Gastroesophageal sphincter (tissue), 4 donors: ENCODE measurements at regions not wholly inside any gene's neighbourhood (a gene's known extent, or its start where the extent isn't known, plus 50 kb on each side); places are given as distances from the start of the nearest gene placed in this dataset.

Experiments
- ATAC-seq: fragments of 150-250 bp; one replicate; pipeline ENCODE4 v1.9.1; 2016; ENCODE audit warnings: mild to moderate bottlenecking, moderate library complexity
- H3K27ac ChIP-seq, 4 donors: fragments of 200-600 bp; sonication (generic) in 3 of 4; 1 replicate in 3 of 4; 2 replicates in 1 of 4; pipeline ENCODE4 v1.5.1; 2016 to 2019
- H3K27me3 ChIP-seq: fragments of 200-600 bp; sonication (generic); one replicate; pipeline ENCODE4 v1.5.1; 2019
- H3K36me3 ChIP-seq, 2 donors: fragments of 200-600 bp; sonication (generic); one replicate each; pipeline ENCODE4 v1.5.1; 2019; ENCODE audit warnings: control low read depth in 1 of 2
- H3K4me1 ChIP-seq, 3 donors: fragments of 200-600 bp; sonication (generic); 1 replicate in 2 of 3; 2 replicates in 1 of 3; pipeline ENCODE4 v1.5.1; 2016 to 2019; ENCODE audit warnings: control low read depth in 2 of 3
- H3K4me3 ChIP-seq, 2 donors: fragments of 200-600 bp; sonication (generic); one replicate each; pipeline ENCODE4 v1.5.1; 2019; ENCODE audit warnings: mild to moderate bottlenecking in 1 of 2, moderate library complexity in 1 of 2
- H3K9me3 ChIP-seq, 3 donors: fragments of 200-600 bp; sonication (generic); one replicate each; pipeline ENCODE4 v1.5.1; 2017 to 2019; ENCODE audit warnings: control low read depth in 2 of 3
- CTCF ChIP-seq, 4 experiments: fragments of 200-600 bp in 2 of 4; fragments of 450-650 bp in 2 of 4; sonication (generic) in 1 of 4; IDR thresholded peaks; one replicate each; pipeline ENCODE4 v1.5.1; 2017 to 2019; ENCODE audit warnings: antibody characterized with exemption in 4 of 4, mild to moderate bottlenecking in 2 of 4, moderate library complexity in 2 of 4
- EP300 ChIP-seq: sonication (generic); formaldehyde crosslinking; IDR thresholded peaks from one replicate; pipeline ENCODE4 v1.6.1; 2017; ENCODE audit warnings: antibody characterized with exemption, mild to moderate bottlenecking
- POLR2A ChIP-seq, 2 donors: fragments of 450-650 bp; IDR thresholded peaks; one replicate each; pipeline ENCODE4 v1.6.1; 2017; ENCODE audit warnings: antibody characterized with exemption in 2 of 2, mild to moderate bottlenecking in 2 of 2, moderate library complexity in 1 of 2
- POLR2AphosphoS5 ChIP-seq: sonication (generic); formaldehyde crosslinking; IDR thresholded peaks from one replicate; pipeline ENCODE4 v1.6.1; 2017; ENCODE audit warnings: antibody characterized with exemption
- WGBS, 2 donors: methylation state at CpG; one replicate each; pipeline ENCODE4 v1.1.5; 2018; ENCODE audit warnings: low coverage in 1 of 2; 5-methylcytosine and 5-hydroxymethylcytosine counted together

- no peaks in the 10 kb centered on the region for H3K9me3 ChIP-seq
These were observed 98.0 kb downstream of the OR2K2 start for GRCh38 chr9:111231801-111232580.

DNA sequence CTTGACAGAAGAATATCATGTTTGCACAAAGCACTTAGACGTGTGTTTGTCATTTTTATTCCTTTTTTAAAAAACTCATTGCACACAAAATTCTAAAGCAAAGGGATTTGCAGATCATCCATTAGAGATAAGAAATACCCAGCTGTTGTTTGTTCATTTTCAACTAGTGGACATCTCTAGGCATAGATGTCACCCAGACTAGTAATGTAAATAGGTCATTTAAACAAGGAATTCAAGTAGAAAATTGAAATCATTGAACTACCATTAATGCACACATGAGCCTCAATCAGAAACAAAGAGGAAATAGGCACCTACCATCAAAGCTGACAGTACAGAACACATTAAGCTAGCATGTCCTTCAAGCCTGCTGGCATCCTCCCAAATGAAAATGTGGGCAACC is 107.3 kb downstream of the OR2K2 start:
- Histone ChIP-seq H3K27me3 (no peaks in the 10 kb centered on the region), H3K4me3 (no peak overlapping the region), H3K27ac (no peak overlapping the region), H3K4me1 (no peaks in the 10 kb centered on the region), H3K36me3 (no peaks in the 10 kb centered on the region), H3K9me3 (no peaks in the 10 kb centered on the region)
- 50 to 63% methylated on average over 1 of the region's 1 CpG for WGBS, 2 donors
- no peak for ATAC-seq
- TF ChIP-seq POLR2AphosphoS5 (no peak), EP300 (no peak), POLR2A (IDR thresholded peaks at IDR 0.05) (no peak), CTCF (IDR thresholded peaks at IDR 0.05) (no peak)

More at GRCh38 chr9:111231801-111232580, 98.0 kb downstream of the OR2K2 start:
- no peaks in the 10 kb centered on the region for H3K27me3 ChIP-seq
- H3K27ac ChIP-seq = no peak overlapping the region
- no peaks in the 10 kb centered on the region for H3K36me3 ChIP-seq
- no peak overlapping the region for H3K4me3 ChIP-seq
- no peak for ATAC-seq
- no peaks in the 10 kb centered on the region for H3K4me1 ChIP-seq
- no peak for TF ChIP-seq EP300
- TF ChIP-seq POLR2AphosphoS5 = no peak
- TF ChIP-seq CTCF (IDR thresholded peaks at IDR 0.05) = no peak
- TF ChIP-seq POLR2A (IDR thresholded peaks at IDR 0.05) = no peak
- 67 to 90% methylated on average over 3 of the region's 3 CpGs for WGBS, 2 donors

DNA sequence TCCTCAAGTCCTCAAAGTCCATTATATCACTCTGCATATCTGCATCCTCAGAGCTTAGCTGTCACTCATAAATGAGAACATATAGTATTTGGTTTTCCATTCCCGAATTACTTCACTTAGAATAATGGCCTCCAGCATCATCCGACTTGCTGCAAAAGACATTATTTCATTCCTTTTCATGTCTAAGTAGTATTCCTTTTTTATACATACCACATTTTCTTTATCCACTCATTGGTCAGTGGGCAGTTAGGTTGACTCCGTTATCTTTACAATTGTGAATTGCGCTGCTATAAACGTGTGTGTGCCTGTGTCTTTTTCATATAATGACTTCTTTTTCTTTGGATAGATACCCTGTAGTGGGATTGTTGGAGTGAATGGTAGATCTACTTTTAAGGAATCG is 117.2 kb downstream of the OR2K2 start:
- TF ChIP-seq POLR2AphosphoS5 (no peak), CTCF (IDR thresholded peaks at IDR 0.05) (no peak), EP300 (no peak), POLR2A (IDR thresholded peaks at IDR 0.05) (no peak)
- H3K27ac ChIP-seq = no peak overlapping the region
- peaks cover 0 to 7% (median 0%) of the 10 kb centered on the region in 3 donors for H3K9me3 ChIP-seq

DNA sequence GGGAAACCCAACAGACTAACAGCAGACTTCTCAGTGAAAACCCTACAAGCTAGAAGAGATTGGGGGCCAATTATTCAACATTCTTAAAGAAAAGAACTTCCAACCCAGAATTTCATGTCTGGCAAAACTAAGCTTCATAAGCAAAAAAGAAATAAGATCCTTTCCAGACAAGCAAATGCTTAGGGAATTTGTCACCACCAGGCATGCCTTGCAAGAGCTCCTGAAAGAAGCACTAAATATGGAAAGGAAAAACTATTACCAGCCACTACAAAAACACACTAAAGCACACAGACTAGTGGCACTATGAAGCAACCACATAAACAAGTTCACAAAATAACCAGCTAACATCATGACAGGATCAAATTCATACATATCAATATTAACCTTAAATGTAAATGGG is 131.1 kb downstream of the OR2K2 start:
- H3K36me3 ChIP-seq = no peaks in the 10 kb centered on the region
- H3K9me3 ChIP-seq = peaks cover 0 to 13% (median 0%) of the 10 kb centered on the region in 3 donors
- TF ChIP-seq POLR2AphosphoS5 (no peak), CTCF (IDR thresholded peaks at IDR 0.05) (no peak), POLR2A (IDR thresholded peaks at IDR 0.05) (no peak)
- no peaks in the 10 kb centered on the region for H3K4me1 ChIP-seq
- H3K4me3 ChIP-seq = no peak overlapping the region
- no peak for ATAC-seq
- H3K27me3 ChIP-seq = no peaks in the 10 kb centered on the region
- no peak overlapping the region for H3K27ac ChIP-seq

More for the DNA sequence above, 117.2 kb downstream of the OR2K2 start:
- ATAC-seq = no peak
- no peaks in the 10 kb centered on the region for H3K36me3 ChIP-seq
- no peak overlapping the region for H3K4me3 ChIP-seq
- H3K4me1 ChIP-seq = no peaks in the 10 kb centered on the region
- H3K27me3 ChIP-seq = no peaks in the 10 kb centered on the region
- 87 to 96% methylated on average over 4 to 6 of the region's 6 CpGs for whole genome bisulfite sequencing, 2 donors

- no peak for TF ChIP-seq POLR2AphosphoS5
- TF ChIP-seq EP300 = no peak
- no peak for TF ChIP-seq CTCF (IDR thresholded peaks at IDR 0.05)
- no peaks in the 10 kb centered on the region for H3K9me3 ChIP-seq
- no peak for ATAC-seq
- no peaks in the 10 kb centered on the region for H3K4me1 ChIP-seq
- no peak overlapping the region for H3K4me3 ChIP-seq
- no peak overlapping the region for H3K27ac ChIP-seq
- H3K27me3 ChIP-seq = no peaks in the 10 kb centered on the region
- H3K36me3 ChIP-seq = no peaks in the 10 kb centered on the region
These were observed 132.8 kb downstream of the OR2K2 start for GRCh38 chr9:111197256-111197655.
